SK-N-MC (cell line): ENCODE measurements at regions not wholly inside any gene's neighbourhood (a gene's known extent, or its start where the extent isn't known, plus 50 kb on each side); places are given as distances from the start of the nearest gene placed in this dataset.

Experiments
- EZH2 ChIP-seq: fragments of 200-600 bp; sonication (generic); IDR thresholded peaks from one replicate; pipeline ENCODE4 v1.6.1; 2017; ENCODE audit warnings: antibody characterized with exemption
- POLR2AphosphoS5 ChIP-seq: IDR thresholded peaks from 2 replicates; pipeline ENCODE4 v1.6.1; 2012; ENCODE audit warnings: mild to moderate bottlenecking, low read depth, low read length, borderline replicate concordance

GRCh38 chr6:169837529-169838250 is 86.3 kb downstream of the ERMARD start:
- TF ChIP-seq POLR2AphosphoS5 (no peak), EZH2 (no peak)
